Mesenchymal stem cell (in vitro differentiated cells and primary cell): ENCODE measurements at regions not wholly inside any gene's neighbourhood (a gene's known extent, or its start where the extent isn't known, plus 50 kb on each side); places are given as distances from the start of the nearest gene placed in this dataset.

Experiments used
- DNase-seq: peaks from one replicate; pipeline ENCODE4 v3.0.0-alpha.2; 2013
- H2AFZ ChIP-seq: one replicate; pipeline ENCODE4 v1.6.1; 2013; ENCODE audit warnings: low read depth, mild to moderate bottlenecking, control low read depth, inconsistent platforms, low read length, moderate library complexity
- H2AK5ac ChIP-seq: 2 replicates; pipeline ENCODE4 v1.6.1; 2013; ENCODE audit warnings: low read length, moderate library complexity, mild to moderate bottlenecking, inconsistent platforms; ENCODE audit not compliant: severe bottlenecking
- H2BK120ac ChIP-seq: one replicate; pipeline ENCODE4 v1.6.1; 2013; ENCODE audit warnings: low read depth, mild to moderate bottlenecking, inconsistent platforms, low read length, moderate library complexity
- H2BK12ac ChIP-seq, 2 experiments: one replicate each; pipeline ENCODE4 v1.6.1; 2013; ENCODE audit warnings: inconsistent platforms in 2 of 2, low read length in 2 of 2, mild to moderate bottlenecking in 2 of 2, moderate library complexity in 2 of 2, control low read depth in 1 of 2
- H2BK15ac ChIP-seq: one replicate; pipeline ENCODE4 v1.6.1; 2013; ENCODE audit warnings: mild to moderate bottlenecking, low read depth, inconsistent platforms; ENCODE audit not compliant: poor library complexity, severe bottlenecking
- H2BK5ac ChIP-seq: 2 replicates; pipeline ENCODE4 v1.6.1; 2013; ENCODE audit warnings: low read depth, mild to moderate bottlenecking, low read length, control low read depth, inconsistent platforms; ENCODE audit not compliant: poor library complexity, severe bottlenecking
- H3K14ac ChIP-seq, 2 experiments: one replicate each; pipeline ENCODE4 v1.6.1; 2013; ENCODE audit warnings: inconsistent platforms in 2 of 2, low read length in 2 of 2, control low read depth in 1 of 2, mild to moderate bottlenecking in 1 of 2, moderate library complexity in 1 of 2
- H3K18ac ChIP-seq, 2 experiments: one replicate each; pipeline ENCODE4 v1.6.1; 2013; ENCODE audit warnings: inconsistent platforms in 2 of 2, low read length in 2 of 2, control low read depth in 1 of 2, low read depth in 1 of 2, mild to moderate bottlenecking in 1 of 2
- H3K23ac ChIP-seq, 2 experiments: one replicate each; pipeline ENCODE4 v1.6.1; 2013; ENCODE audit warnings: inconsistent platforms in 2 of 2, low read length in 2 of 2, mild to moderate bottlenecking in 2 of 2, moderate library complexity in 2 of 2, control low read depth in 1 of 2
- H3K27ac ChIP-seq: 2 replicates; pipeline ENCODE4 v1.5.1; 2013; ENCODE audit warnings: mild to moderate bottlenecking, moderate library complexity, low read length, control low read depth, inconsistent platforms; ENCODE audit not compliant: poor library complexity, severe bottlenecking
- H3K27me3 ChIP-seq, 2 experiments: 2 replicates each; pipeline versions ENCODE4 v1.6.1 to v1.7.0; 2013; ENCODE audit warnings: low read length in 2 of 2, mild to moderate bottlenecking in 2 of 2, moderate library complexity in 2 of 2, control low read depth in 1 of 2, inconsistent platforms in 1 of 2; ENCODE audit not compliant: control insufficient read depth in 1 of 2, insufficient read depth in 1 of 2
- H3K36me3 ChIP-seq, 2 experiments: 2 replicates each; pipeline versions ENCODE4 v1.6.1 to v1.7.0; 2013; ENCODE audit warnings: low read length in 2 of 2, control low read depth in 1 of 2, inconsistent platforms in 1 of 2, low read depth in 1 of 2, mild to moderate bottlenecking in 1 of 2; ENCODE audit not compliant: insufficient read depth in 2 of 2, control insufficient read depth in 1 of 2
- H3K4ac ChIP-seq, 2 experiments: one replicate each; pipeline ENCODE4 v1.6.1; 2013; ENCODE audit warnings: inconsistent platforms in 2 of 2, low read length in 2 of 2, mild to moderate bottlenecking in 2 of 2, moderate library complexity in 2 of 2, control low read depth in 1 of 2, low read depth in 1 of 2
- H3K4me1 ChIP-seq: 2 replicates; pipeline ENCODE4 v1.6.1; 2013; ENCODE audit warnings: low read depth, low read length, control low read depth; ENCODE audit not compliant: control insufficient read depth, insufficient read depth
- H3K4me2 ChIP-seq: 2 replicates; pipeline ENCODE4 v1.6.1; 2013; ENCODE audit warnings: low read length, mild to moderate bottlenecking, inconsistent platforms; ENCODE audit not compliant: poor library complexity, severe bottlenecking
- H3K4me3 ChIP-seq, 2 experiments: 2 replicates each; pipeline versions ENCODE4 v1.5.1 to v1.7.0; 2013; ENCODE audit warnings: low read length in 2 of 2, mild to moderate bottlenecking in 2 of 2, control low read depth in 1 of 2, low read depth in 1 of 2; ENCODE audit not compliant: insufficient read depth in 1 of 2
- H3K79me1 ChIP-seq: replicated peaks from 2 replicates; pipeline ENCODE4 v1.6.1; 2013; ENCODE audit warnings: mild to moderate bottlenecking, control low read depth, low read length, inconsistent platforms; ENCODE audit not compliant: poor library complexity, severe bottlenecking
- H3K9ac ChIP-seq: 2 replicates; pipeline ENCODE4 v1.7.0; 2013; ENCODE audit warnings: mild to moderate bottlenecking, low read length, moderate library complexity
- H3K9me3 ChIP-seq: 2 replicates; pipeline ENCODE4 v1.7.0; 2013; ENCODE audit warnings: mild to moderate bottlenecking, low read length; ENCODE audit not compliant: control insufficient read depth
- H4K8ac ChIP-seq: one replicate; pipeline ENCODE4 v1.6.1; 2013; ENCODE audit warnings: inconsistent platforms, mild to moderate bottlenecking, low read length, moderate library complexity
- H4K91ac ChIP-seq: one replicate; pipeline ENCODE4 v1.6.1; 2013; ENCODE audit warnings: mild to moderate bottlenecking, low read length, inconsistent platforms
- WGBS: methylation state at CpG from one replicate; pipeline ENCODE4 v1.1.7; 2013; ENCODE audit warnings: mixed read lengths; 5-methylcytosine and 5-hydroxymethylcytosine counted together

DNA sequence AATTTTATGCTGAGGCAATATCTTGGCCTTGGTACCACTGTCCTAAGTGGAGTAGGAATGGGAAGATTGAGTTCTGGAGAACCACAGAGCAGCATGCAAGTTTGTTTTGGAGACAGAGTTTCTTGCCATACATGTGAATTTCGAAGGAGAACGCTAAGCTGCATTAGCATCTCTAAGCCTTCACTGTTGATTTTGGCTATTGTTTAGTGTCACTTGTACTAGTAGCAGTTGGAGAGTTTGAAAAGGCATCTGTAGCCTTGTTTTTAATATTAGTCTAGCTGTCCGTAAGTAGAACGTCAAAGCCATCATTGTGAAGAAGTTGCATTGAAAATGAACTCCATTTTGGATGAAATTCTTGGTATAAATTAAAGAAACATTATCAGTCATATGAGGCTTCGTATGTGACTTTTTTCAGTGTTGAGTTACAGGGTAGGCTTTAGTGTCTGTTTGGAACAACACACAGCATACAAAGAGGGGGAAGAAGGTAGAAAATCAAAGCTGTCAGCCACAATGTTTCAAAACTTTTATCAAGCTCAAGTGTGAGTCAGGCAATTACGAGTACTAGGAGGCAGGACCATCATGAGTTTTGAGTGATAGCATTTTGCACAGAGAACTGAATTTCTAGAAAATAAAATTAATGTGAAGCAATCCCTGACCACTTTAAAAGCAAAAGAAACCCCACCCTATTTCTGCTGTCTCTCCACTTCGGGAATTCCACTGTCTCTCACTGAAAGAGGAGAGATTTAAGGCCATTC lies 70.2 kb upstream of the NAV3 start:
- no peak for DNase-seq
- Histone ChIP-seq H3K23ac (no peak overlapping the region), H2BK15ac (no peak overlapping the region), H3K9me3 (no peaks in the 10 kb centered on the region), H3K4ac (no peak overlapping the region), H4K8ac (no peak overlapping the region), H3K4me3 (no peak overlapping the region), H3K18ac (no peak overlapping the region), H3K27me3 (no peaks in the 10 kb centered on the region), H2AK5ac (no peak overlapping the region), H2AFZ (no peak overlapping the region), H3K14ac (no peak overlapping the region), H3K9ac (no peak overlapping the region), H3K4me2 (no peak overlapping the region), H3K4me1 (no peaks in the 10 kb centered on the region), H2BK12ac (no peak overlapping the region), H3K36me3 (no peaks in the 10 kb centered on the region), H2BK5ac (no peak overlapping the region), H4K91ac (no peak overlapping the region), H2BK120ac (no peak overlapping the region), H3K27ac (no peak overlapping the region), H3K79me1 (no peaks in the 10 kb centered on the region)
- 75% methylated on average over 6 of the region's 7 CpGs for WGBS

DNA sequence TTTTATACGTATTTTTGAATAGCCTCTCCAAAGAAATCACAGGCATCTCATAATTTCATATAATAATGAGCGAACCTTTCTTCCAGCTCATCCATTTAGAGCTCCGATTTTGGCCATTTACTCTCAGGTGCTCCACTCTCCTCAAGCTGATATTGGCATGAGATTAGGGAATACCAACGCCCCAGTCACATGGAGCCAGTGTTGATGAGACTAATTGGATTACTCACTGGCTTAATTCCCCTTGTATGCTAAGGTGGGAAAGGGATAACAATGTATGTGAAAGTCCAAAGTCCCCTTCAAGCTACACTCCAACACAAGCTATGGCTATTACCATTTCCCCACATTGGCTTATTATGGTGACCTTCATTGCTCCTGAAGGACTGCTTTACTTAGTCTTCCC lies 76.6 kb upstream of the NAV3 start:
- H3K14ac ChIP-seq, result no peak overlapping the region
- no peak overlapping the region for H2BK5ac ChIP-seq
- H3K4me3 ChIP-seq, result no peak overlapping the region
- no peak overlapping the region for H4K91ac ChIP-seq
- no peak overlapping the region for H2AK5ac ChIP-seq
- no peaks in the 10 kb centered on the region for H3K9me3 ChIP-seq
- H2BK15ac ChIP-seq, result no peak overlapping the region
- H3K4ac ChIP-seq, result no peak overlapping the region
- H3K27me3 ChIP-seq, result no peaks in the 10 kb centered on the region
- H3K9ac ChIP-seq, result no peak overlapping the region
- no peak overlapping the region for H2BK120ac ChIP-seq
- H2BK12ac ChIP-seq, result no peak overlapping the region
- H3K27ac ChIP-seq, result no peak overlapping the region
- 73% methylated on average over 4 of the region's 4 CpGs for WGBS
- H2AFZ ChIP-seq, result no peak overlapping the region
- H3K23ac ChIP-seq, result no peak overlapping the region
- no peak overlapping the region for H3K4me2 ChIP-seq
- H3K79me1 ChIP-seq, result no peaks in the 10 kb centered on the region
- peak overlapping the region in 1 of 2 experiments; percentile 0 for H3K18ac ChIP-seq
- DNase-seq, result no peak
- H3K4me1 ChIP-seq, result no peaks in the 10 kb centered on the region
- no peaks in the 10 kb centered on the region for H3K36me3 ChIP-seq
- H4K8ac ChIP-seq, result no peak overlapping the region

DNA sequence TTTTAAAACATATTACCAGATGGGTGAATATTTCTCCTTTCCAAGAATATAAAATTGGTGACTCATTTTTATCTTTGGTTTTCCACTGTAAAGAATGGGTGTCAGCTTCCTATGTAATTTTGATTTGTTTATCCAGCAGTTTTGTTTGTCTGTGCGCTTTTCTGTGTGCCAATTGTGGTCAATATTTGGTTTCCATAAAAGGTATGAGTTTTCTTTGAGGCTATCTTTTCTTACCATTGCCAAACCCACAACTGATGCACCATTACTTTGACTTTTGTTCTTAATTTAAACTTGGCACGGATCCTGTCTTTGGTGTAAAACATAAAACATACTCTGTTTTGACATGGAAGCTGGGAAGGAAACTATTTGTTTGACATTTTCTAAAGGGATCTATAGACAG lies 78.8 kb upstream of the NAV3 start:
- no peak overlapping the region for H3K4me3 ChIP-seq
- no peak overlapping the region for H3K4me2 ChIP-seq
- H3K4ac ChIP-seq, result no peak overlapping the region
- 58% methylated on average over 2 of the region's 2 CpGs for WGBS
- no peak overlapping the region for H3K9ac ChIP-seq
- no peaks in the 10 kb centered on the region for H3K4me1 ChIP-seq
- H3K79me1 ChIP-seq, result no peaks in the 10 kb centered on the region
- H3K18ac ChIP-seq, result no peak overlapping the region
- no peak overlapping the region for H2AK5ac ChIP-seq
- no peak overlapping the region for H3K23ac ChIP-seq
- no peak overlapping the region for H2BK12ac ChIP-seq
- H3K27me3 ChIP-seq, result no peaks in the 10 kb centered on the region
- no peaks in the 10 kb centered on the region for H3K9me3 ChIP-seq
- no peak overlapping the region for H2BK15ac ChIP-seq
- no peak overlapping the region for H2AFZ ChIP-seq
- H3K27ac ChIP-seq, result no peak overlapping the region
- H4K8ac ChIP-seq, result no peak overlapping the region
- H3K36me3 ChIP-seq, result no peaks in the 10 kb centered on the region
- H2BK120ac ChIP-seq, result no peak overlapping the region
- H3K14ac ChIP-seq, result no peak overlapping the region
- H4K91ac ChIP-seq, result no peak overlapping the region
- peak; percentile 11 for DNase-seq
- no peak overlapping the region for H2BK5ac ChIP-seq

DNA sequence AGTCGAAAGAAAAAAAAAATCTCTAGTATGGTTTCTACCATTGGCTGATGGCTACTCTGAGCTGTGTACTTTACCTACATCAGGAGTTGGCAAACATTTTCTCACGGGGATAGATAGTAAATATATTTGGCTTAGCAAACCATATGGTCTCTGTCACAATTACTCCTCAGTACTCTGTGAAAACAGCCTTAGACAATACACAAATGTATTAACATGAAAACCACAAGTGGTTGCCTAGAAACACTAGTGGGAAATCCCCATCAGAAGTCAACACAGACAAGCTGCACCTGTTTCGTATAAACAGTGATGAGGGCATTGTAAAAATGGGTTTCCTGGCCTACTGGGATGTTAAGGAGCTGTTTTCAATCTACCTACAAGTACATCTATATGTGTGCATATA lies 84.6 kb upstream of the NAV3 start:
- no peak overlapping the region for H4K91ac ChIP-seq
- H3K4me3 ChIP-seq, result no peak overlapping the region
- no peak overlapping the region for H3K9ac ChIP-seq
- peak; percentile 87 for DNase-seq
- H2AFZ ChIP-seq, result no peak overlapping the region
- no peak overlapping the region for H2BK120ac ChIP-seq
- H2AK5ac ChIP-seq, result no peak overlapping the region
- H3K4me1 ChIP-seq, result no peaks in the 10 kb centered on the region
- no peaks in the 10 kb centered on the region for H3K36me3 ChIP-seq
- H4K8ac ChIP-seq, result no peak overlapping the region
- H3K79me1 ChIP-seq, result no peaks in the 10 kb centered on the region
- no peaks in the 10 kb centered on the region for H3K9me3 ChIP-seq
- H3K23ac ChIP-seq, result no peak overlapping the region
- no peak overlapping the region for H3K18ac ChIP-seq
- no peak overlapping the region for H3K4ac ChIP-seq
- no peak overlapping the region for H3K27ac ChIP-seq
- H2BK5ac ChIP-seq, result no peak overlapping the region
- no peak overlapping the region for H3K14ac ChIP-seq
- WGBS, result 44% methylated on average over 1 of the region's 3 CpGs
- no peak overlapping the region for H3K4me2 ChIP-seq
- H2BK12ac ChIP-seq, result no peak overlapping the region
- no peak overlapping the region for H2BK15ac ChIP-seq
- H3K27me3 ChIP-seq, result no peaks in the 10 kb centered on the region
